GM23338 (cell line): ENCODE measurements at regions not wholly inside any gene's neighbourhood (a gene's known extent, or its start where the extent isn't known, plus 50 kb on each side); places are given as distances from the start of the nearest gene placed in this dataset.

Experiments used
- ATAC-seq: fragments of 200-7000 bp; cut with Tn5 transposase; 3 replicates; pipeline ENCODE4 v1.9.1; 2020
- DNase-seq: peaks from one replicate; pipeline ENCODE4 v3.0.0-alpha.2; 2015; ENCODE audit warnings: low spot score
- H2AFZ ChIP-seq: fragments of 200-600 bp; sonication (generic); 2 replicates; pipeline ENCODE4 v1.8.0; 2016; ENCODE audit warnings: antibody characterized with exemption, mild to moderate bottlenecking, moderate library complexity
- H3F3A ChIP-seq: fragments of 200-600 bp; sonication (generic); replicated peaks from 2 replicates; pipeline ENCODE4 v1.8.0; 2017; ENCODE audit warnings: antibody characterized with exemption, mixed run types, low read depth
- H3K27ac ChIP-seq: fragments of 200-600 bp; sonication (generic); 2 replicates; pipeline ENCODE4 v1.6.1; 2016; ENCODE audit warnings: low read depth
- H3K27me3 ChIP-seq: fragments of 200-600 bp; sonication (generic); 2 replicates; pipeline ENCODE4 v1.8.0; 2016; ENCODE audit warnings: mild to moderate bottlenecking, mixed run types, moderate library complexity; ENCODE audit not compliant: insufficient read depth
- H3K36me3 ChIP-seq: fragments of 200-600 bp; sonication (generic); 2 replicates; pipeline ENCODE4 v1.8.0; 2016; ENCODE audit warnings: mild to moderate bottlenecking; ENCODE audit not compliant: insufficient read depth
- H3K4me1 ChIP-seq: fragments of 200-600 bp; sonication (generic); 2 replicates; pipeline ENCODE4 v1.8.0; 2016; ENCODE audit warnings: mild to moderate bottlenecking, moderate library complexity; ENCODE audit not compliant: insufficient read depth
- H3K4me2 ChIP-seq: fragments of 200-600 bp; sonication (generic); 2 replicates; pipeline ENCODE4 v1.7.1; 2017; ENCODE audit warnings: mixed run types
- H3K4me3 ChIP-seq: fragments of 200-600 bp; sonication (generic); 2 replicates; pipeline ENCODE4 v1.6.1; 2016; ENCODE audit warnings: mixed run types
- H3K79me2 ChIP-seq: fragments of 200-600 bp; sonication (generic); replicated peaks from 2 replicates; pipeline ENCODE4 v1.8.0; 2017; ENCODE audit warnings: mild to moderate bottlenecking; ENCODE audit not compliant: insufficient read depth
- H3K9me2 ChIP-seq: fragments of 200-600 bp; sonication (generic); 2 replicates; pipeline ENCODE4 v1.8.0; 2017; ENCODE audit not compliant: insufficient read depth
- H4K20me1 ChIP-seq: fragments of 200-600 bp; sonication (generic); replicated peaks from 2 replicates; pipeline ENCODE4 v1.8.0; 2017; ENCODE audit warnings: mild to moderate bottlenecking; ENCODE audit not compliant: insufficient read depth
- H3K27ac Mint-ChIP-seq: 2 replicates; pipeline ENCODE4 v1.8.0; 2020; ENCODE audit warnings: inconsistent platforms, mild to moderate bottlenecking, moderate library complexity, mixed read lengths
- H3K27me3 Mint-ChIP-seq: 3 replicates; pipeline ENCODE4 v1.8.0; 2022; ENCODE audit warnings: low read depth, mild to moderate bottlenecking, moderate library complexity, mixed read lengths, inconsistent platforms; ENCODE audit not compliant: insufficient read depth, poor library complexity
- H3K36me3 Mint-ChIP-seq: 3 replicates; pipeline ENCODE4 v1.8.0; 2021; ENCODE audit warnings: low read depth, mild to moderate bottlenecking, inconsistent platforms, moderate library complexity, mixed read lengths
- H3K4me1 Mint-ChIP-seq: 3 replicates; pipeline ENCODE4 v1.8.0; 2020; ENCODE audit warnings: mild to moderate bottlenecking, inconsistent platforms, mixed read lengths
- H3K4me3 Mint-ChIP-seq: 3 replicates; pipeline ENCODE4 v1.8.0; 2021; ENCODE audit warnings: moderate library complexity, mild to moderate bottlenecking, inconsistent platforms, mixed read lengths
- H3K9me3 Mint-ChIP-seq: 3 replicates; pipeline ENCODE4 v1.8.0; 2020; ENCODE audit warnings: moderate library complexity, mild to moderate bottlenecking, inconsistent platforms, mixed read lengths
- CREB1 ChIP-seq: fragments of 250-450 bp; sonication (Bioruptor Pico); IDR thresholded peaks from 2 replicates; pipeline ENCODE4 v1.5.0; 2020; ENCODE audit warnings: low read depth, mild to moderate bottlenecking, moderate library complexity
- CTCF ChIP-seq, 2 experiments: fragments of 200-600 bp in 1 of 2; sonication (generic) in 1 of 2; conservative IDR thresholded peaks; 2 replicates each; pipeline versions ENCODE4 v1.5.1 to v1.6.1; 2016 to 2017; ENCODE audit warnings: antibody characterized with exemption in 2 of 2, low read depth in 2 of 2, mild to moderate bottlenecking in 2 of 2, moderate library complexity in 1 of 2
- EZH2 ChIP-seq: fragments of 200-600 bp; sonication (generic); IDR thresholded peaks from one replicate; pipeline ENCODE4 v1.8.0; 2017; ENCODE audit warnings: antibody characterized with exemption, mild to moderate bottlenecking, low read depth; ENCODE audit not compliant: unreplicated experiment
- JUNB ChIP-seq: IDR thresholded peaks from one replicate; pipeline ENCODE4 v1.6.1; 2016; ENCODE audit warnings: antibody characterized with exemption; ENCODE audit not compliant: unreplicated experiment
- POLR2AphosphoS5 ChIP-seq: IDR thresholded peaks from 2 replicates; pipeline ENCODE4 v1.6.1; 2016; ENCODE audit warnings: antibody characterized with exemption, low read depth
- STAT1 ChIP-seq: IDR thresholded peaks from one replicate; pipeline ENCODE4 v1.6.1; 2016; ENCODE audit warnings: antibody characterized with exemption; ENCODE audit not compliant: unreplicated experiment
- ZNF331 ChIP-seq: fragments of 250-450 bp; sonication (Bioruptor Pico); IDR thresholded peaks from 2 replicates; pipeline ENCODE4 v1.5.0; 2020; ENCODE audit warnings: low read depth, mild to moderate bottlenecking, moderate library complexity
- TF ChIP-seq, protein P1 (sequence below): fragments of 250-450 bp; sonication (Bioruptor Pico); IDR thresholded peaks from 2 replicates; pipeline ENCODE4 v1.5.0; 2020; ENCODE audit warnings: mild to moderate bottlenecking, moderate library complexity

GRCh38 chr10:28207799-28208198 is 95.1 kb downstream of the MPP7 start (continued):
- TF ChIP-seq, protein P1, sequence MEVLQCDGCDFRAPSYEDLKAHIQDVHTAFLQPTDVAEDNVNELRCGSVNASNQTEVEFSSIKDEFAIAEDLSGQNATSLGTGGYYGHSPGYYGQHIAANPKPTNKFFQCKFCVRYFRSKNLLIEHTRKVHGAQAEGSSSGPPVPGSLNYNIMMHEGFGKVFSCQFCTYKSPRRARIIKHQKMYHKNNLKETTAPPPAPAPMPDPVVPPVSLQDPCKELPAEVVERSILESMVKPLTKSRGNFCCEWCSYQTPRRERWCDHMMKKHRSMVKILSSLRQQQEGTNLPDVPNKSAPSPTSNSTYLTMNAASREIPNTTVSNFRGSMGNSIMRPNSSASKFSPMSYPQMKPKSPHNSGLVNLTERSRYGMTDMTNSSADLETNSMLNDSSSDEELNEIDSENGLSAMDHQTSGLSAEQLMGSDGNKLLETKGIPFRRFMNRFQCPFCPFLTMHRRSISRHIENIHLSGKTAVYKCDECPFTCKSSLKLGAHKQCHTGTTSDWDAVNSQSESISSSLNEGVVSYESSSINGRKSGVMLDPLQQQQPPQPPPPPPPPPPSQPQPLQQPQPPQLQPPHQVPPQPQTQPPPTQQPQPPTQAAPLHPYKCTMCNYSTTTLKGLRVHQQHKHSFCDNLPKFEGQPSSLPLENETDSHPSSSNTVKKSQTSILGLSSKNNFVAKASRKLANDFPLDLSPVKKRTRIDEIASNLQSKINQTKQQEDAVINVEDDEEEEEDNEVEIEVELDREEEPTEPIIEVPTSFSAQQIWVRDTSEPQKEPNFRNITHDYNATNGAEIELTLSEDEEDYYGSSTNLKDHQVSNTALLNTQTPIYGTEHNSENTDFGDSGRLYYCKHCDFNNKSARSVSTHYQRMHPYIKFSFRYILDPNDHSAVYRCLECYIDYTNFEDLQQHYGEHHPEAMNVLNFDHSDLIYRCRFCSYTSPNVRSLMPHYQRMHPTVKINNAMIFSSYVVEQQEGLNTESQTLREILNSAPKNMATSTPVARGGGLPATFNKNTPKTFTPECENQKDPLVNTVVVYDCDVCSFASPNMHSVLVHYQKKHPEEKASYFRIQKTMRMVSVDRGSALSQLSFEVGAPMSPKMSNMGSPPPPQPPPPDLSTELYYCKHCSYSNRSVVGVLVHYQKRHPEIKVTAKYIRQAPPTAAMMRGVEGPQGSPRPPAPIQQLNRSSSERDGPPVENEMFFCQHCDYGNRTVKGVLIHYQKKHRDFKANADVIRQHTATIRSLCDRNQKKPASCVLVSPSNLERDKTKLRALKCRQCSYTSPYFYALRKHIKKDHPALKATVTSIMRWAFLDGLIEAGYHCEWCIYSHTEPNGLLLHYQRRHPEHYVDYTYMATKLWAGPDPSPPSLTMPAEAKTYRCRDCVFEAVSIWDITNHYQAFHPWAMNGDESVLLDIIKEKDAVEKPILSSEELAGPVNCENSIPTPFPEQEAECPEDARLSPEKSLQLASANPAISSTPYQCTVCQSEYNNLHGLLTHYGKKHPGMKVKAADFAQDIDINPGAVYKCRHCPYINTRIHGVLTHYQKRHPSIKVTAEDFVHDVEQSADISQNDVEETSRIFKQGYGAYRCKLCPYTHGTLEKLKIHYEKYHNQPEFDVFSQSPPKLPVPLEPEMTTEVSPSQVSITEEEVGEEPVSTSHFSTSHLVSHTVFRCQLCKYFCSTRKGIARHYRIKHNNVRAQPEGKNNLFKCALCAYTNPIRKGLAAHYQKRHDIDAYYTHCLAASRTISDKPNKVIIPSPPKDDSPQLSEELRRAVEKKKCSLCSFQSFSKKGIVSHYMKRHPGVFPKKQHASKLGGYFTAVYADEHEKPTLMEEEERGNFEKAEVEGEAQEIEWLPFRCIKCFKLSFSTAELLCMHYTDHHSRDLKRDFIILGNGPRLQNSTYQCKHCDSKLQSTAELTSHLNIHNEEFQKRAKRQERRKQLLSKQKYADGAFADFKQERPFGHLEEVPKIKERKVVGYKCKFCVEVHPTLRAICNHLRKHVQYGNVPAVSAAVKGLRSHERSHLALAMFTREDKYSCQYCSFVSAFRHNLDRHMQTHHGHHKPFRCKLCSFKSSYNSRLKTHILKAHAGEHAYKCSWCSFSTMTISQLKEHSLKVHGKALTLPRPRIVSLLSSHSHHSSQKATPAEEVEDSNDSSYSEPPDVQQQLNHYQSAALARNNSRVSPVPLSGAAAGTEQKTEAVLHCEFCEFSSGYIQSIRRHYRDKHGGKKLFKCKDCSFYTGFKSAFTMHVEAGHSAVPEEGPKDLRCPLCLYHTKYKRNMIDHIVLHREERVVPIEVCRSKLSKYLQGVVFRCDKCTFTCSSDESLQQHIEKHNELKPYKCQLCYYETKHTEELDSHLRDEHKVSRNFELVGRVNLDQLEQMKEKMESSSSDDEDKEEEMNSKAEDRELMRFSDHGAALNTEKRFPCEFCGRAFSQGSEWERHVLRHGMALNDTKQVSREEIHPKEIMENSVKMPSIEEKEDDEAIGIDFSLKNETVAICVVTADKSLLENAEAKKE (CRISPR knock-in tag) = no peak
- TF ChIP-seq STAT1 (no peak), CTCF (conservative IDR thresholded peaks at IDR 0.05; ENCODE audit: low read depth in 2 of 2) (no peak), JUNB (no peak), EZH2 (no peak), ZNF331 (CRISPR knock-in tag) (no peak), POLR2AphosphoS5 (no peak), CREB1 (no peak)

GRCh38 chr10:28202941-28203352 is 99.9 kb downstream of the MPP7 start:
- H3K4me2 ChIP-seq = no peak overlapping the region
- TF ChIP-seq, protein P1 (CRISPR knock-in tag) = no peak

More at GRCh38 chr10:28202941-28203352, 99.9 kb downstream of the MPP7 start:
- Mint-ChIP-seq H3K4me1 (no peaks in the 10 kb centered on the region), H3K4me3 (no peak overlapping the region), H3K27me3 (peaks cover 3% of the 10 kb centered on the region), H3K36me3 (peaks cover 8% of the 10 kb centered on the region; the same call in 2 of the 3 replicates), H3K27ac (no peak overlapping the region), H3K9me3 (peaks cover 4% of the 10 kb centered on the region; the same call in 1 of the 3 replicates)
- H3K36me3 ChIP-seq = no peaks in the 10 kb centered on the region
- H3K27ac ChIP-seq = no peak overlapping the region
- H3K79me2 ChIP-seq = no peaks in the 10 kb centered on the region
- no peaks in the 10 kb centered on the region for H4K20me1 ChIP-seq
- H3K9me2 ChIP-seq = no peaks in the 10 kb centered on the region
- no peak overlapping the region for H2AFZ ChIP-seq
- ATAC-seq = no peak
- no peaks in the 10 kb centered on the region for H3K27me3 ChIP-seq
- H3K4me1 ChIP-seq = no peaks in the 10 kb centered on the region
- DNase-seq = no peak
- no peak overlapping the region for H3K4me3 ChIP-seq
- no peaks in the 10 kb centered on the region for H3F3A ChIP-seq
